Effector memory CD4-positive, alpha-beta T cell (primary cell): ENCODE measurements at regions not wholly inside any gene's neighbourhood (a gene's known extent, or its start where the extent isn't known, plus 50 kb on each side); places are given as distances from the start of the nearest gene placed in this dataset.
"Not testable (repeated sequence)": the region's sequence is repeated elsewhere in the genome, so short reads cannot be mapped to it uniquely, and the experiment has no call there.

Experiments
- DNase-seq, 3 donors: peaks; one replicate each; pipeline ENCODE4 v3.0.0-alpha.2; 2020
- H3K27ac ChIP-seq: 2 replicates; pipeline ENCODE4 v1.7.0; 2013; ENCODE audit warnings: mild to moderate bottlenecking, low read length, moderate library complexity; ENCODE audit not compliant: insufficient read depth, poor library complexity, severe bottlenecking
- H3K27me3 ChIP-seq: replicated peaks from 2 replicates; pipeline ENCODE4 v1.7.0; 2013; ENCODE audit warnings: mild to moderate bottlenecking, low read length; ENCODE audit not compliant: insufficient read depth, control insufficient read depth, poor library complexity, severe bottlenecking
- H3K36me3 ChIP-seq: 2 replicates; pipeline ENCODE4 v1.7.0; 2013; ENCODE audit warnings: mild to moderate bottlenecking, low read length, moderate library complexity; ENCODE audit not compliant: control insufficient read depth, insufficient read depth
- H3K4me1 ChIP-seq: 2 replicates; pipeline ENCODE4 v1.7.0; 2013; ENCODE audit warnings: low read length, mild to moderate bottlenecking; ENCODE audit not compliant: control insufficient read depth, insufficient read depth, poor library complexity, severe bottlenecking
- H3K4me3 ChIP-seq: 2 replicates; pipeline ENCODE4 v1.7.0; 2013; ENCODE audit warnings: low read length, low read depth, mild to moderate bottlenecking; ENCODE audit not compliant: insufficient read depth, poor library complexity, severe bottlenecking
- H3K9me3 ChIP-seq: 2 replicates; pipeline ENCODE4 v1.7.0; 2013; ENCODE audit warnings: mild to moderate bottlenecking, low read length, moderate library complexity; ENCODE audit not compliant: control insufficient read depth

DNA sequence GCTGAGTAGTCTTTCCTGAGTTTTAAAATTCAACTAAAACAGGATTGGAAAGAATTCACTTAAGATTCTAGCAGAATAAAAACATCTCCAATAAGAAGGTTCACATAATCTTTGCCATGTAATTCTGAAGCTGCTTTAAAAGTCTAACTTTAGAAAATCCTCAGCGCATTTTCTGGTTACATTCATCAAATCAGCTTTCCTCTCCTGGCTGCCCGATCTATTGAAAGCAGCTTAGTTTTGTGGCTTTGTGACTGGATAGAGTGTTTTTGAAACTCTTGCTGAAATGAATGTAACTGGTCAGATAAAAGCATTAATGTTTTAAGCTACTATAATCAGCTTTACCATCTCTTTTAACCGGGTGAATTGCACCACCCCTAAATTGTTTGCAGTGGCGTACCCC, 66.8 kb downstream of the DOP1B start:
- Histone ChIP-seq H3K36me3 (peaks cover 42% of the 10 kb centered on the region), H3K9me3 (no peaks in the 10 kb centered on the region), H3K4me3 (no peak overlapping the region), H3K27me3 (no peaks in the 10 kb centered on the region), H3K4me1 (no peaks in the 10 kb centered on the region), H3K27ac (no peak overlapping the region)
- no peak for DNase-seq

GRCh38 chr21:36229181-36229580, 72.6 kb downstream of the DOP1B start:
- DNase-seq = no peak
- Histone ChIP-seq H3K36me3 (peaks cover 27% of the 10 kb centered on the region), H3K4me1 (peaks cover 3% of the 10 kb centered on the region), H3K9me3 (no peaks in the 10 kb centered on the region), H3K27ac (no peak overlapping the region), H3K4me3 (no peak overlapping the region), H3K27me3 (no peaks in the 10 kb centered on the region)

GRCh38 chr21:36231444-36231843, 74.8 kb downstream of the DOP1B start:
- not testable (repeated sequence) for H3K9me3 ChIP-seq, H3K4me1 ChIP-seq, H3K4me3 ChIP-seq, DNase-seq, H3K27me3 ChIP-seq, H3K27ac ChIP-seq
- H3K36me3 ChIP-seq = peaks cover 18% of the 10 kb centered on the region

DNA sequence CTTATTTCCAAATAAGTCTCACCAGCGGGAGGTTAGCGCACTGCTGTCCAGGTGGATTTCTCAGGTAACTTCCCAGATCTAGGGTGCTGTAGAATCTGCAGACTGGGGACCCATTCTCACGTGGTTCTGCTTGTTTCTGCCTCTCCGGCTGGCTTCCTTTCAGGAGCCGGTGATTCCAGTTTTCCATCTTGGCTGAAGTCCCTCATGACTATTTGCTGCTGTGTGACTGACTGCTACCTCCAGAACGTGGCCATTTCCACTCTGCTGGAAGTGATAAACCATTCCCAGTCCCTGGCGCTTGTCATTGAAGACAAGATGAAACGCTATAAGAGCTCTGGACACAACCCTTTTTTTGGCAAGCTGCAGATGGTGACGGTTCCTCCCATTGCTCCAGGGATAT, 76.0 kb downstream of the DOP1B start:
- no peaks in the 10 kb centered on the region for H3K9me3 ChIP-seq
- no peak for DNase-seq
- H3K36me3 ChIP-seq = peaks cover 23% of the 10 kb centered on the region

DNA sequence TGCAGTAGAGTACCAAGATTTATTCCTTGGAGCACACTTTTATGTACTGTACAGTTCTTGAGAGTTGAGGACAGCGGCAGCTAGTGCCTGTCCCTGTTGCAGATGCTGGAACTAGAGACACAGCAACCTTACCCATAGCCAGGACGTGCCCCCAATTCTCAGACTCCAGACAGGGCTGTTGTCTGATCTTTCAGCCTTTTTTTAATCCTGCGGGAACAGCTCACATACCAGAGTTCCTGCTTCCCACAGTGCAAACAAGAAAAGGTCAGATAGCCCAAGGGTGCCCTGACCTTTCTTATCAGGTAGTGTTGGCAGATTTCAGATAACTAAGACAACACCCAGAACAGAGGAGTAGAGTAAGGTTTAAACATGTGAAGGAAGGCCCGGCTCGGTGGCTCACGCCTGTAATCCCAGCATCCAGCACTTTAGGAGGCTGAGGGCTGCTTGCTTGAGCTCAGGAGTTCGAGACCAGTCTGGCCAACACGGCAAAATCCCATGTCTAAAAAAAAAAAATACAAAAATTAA, 78.5 kb downstream of the DOP1B start:
- no peaks in the 10 kb centered on the region for H3K9me3 ChIP-seq

More for the DNA sequence above, 76.0 kb downstream of the DOP1B start:
- H3K4me3 ChIP-seq = no peak overlapping the region
- no peaks in the 10 kb centered on the region for H3K27me3 ChIP-seq
- H3K4me1 ChIP-seq = peaks cover 3% of the 10 kb centered on the region
- H3K27ac ChIP-seq = no peak overlapping the region

GRCh38 chr21:36236052-36236730, 79.6 kb downstream of the DOP1B start:
- Histone ChIP-seq H3K27me3 (no peaks in the 10 kb centered on the region), H3K4me3 (no peak overlapping the region), H3K4me1 (peaks cover 3% of the 10 kb centered on the region), H3K36me3 (peaks cover 24% of the 10 kb centered on the region), H3K9me3 (no peaks in the 10 kb centered on the region), H3K27ac (no peak overlapping the region)
- DNase-seq = no peak

More for the DNA sequence above, 78.5 kb downstream of the DOP1B start:
- Histone ChIP-seq H3K27ac (no peak overlapping the region), H3K4me1 (peaks cover 3% of the 10 kb centered on the region), H3K27me3 (no peaks in the 10 kb centered on the region), H3K36me3 (peaks cover 33% of the 10 kb centered on the region), H3K4me3 (no peak overlapping the region)
- no peak for DNase-seq

DNA sequence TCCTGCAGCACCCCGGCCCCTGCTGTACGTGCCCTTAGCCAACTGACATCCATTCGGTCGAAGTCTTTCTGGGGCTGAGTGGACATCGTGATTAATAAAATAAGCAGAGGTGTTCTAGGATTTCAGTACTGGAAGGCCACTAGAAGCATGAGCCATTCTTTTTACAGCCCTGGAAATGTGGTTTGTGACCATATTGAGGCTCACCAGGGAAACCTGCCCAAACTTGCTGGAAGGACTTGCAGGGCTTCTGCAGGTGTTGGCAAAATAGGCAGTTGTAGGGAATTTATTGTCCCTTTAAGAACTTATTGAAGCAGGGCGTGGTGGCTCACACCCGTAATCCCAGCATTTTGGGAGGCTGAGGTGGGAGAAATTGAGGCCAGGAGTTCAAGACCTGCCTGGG, 80.8 kb downstream of the DOP1B start:
- H3K27ac ChIP-seq = no peak overlapping the region
- no peaks in the 10 kb centered on the region for H3K9me3 ChIP-seq
- no peak overlapping the region for H3K4me3 ChIP-seq
- peaks cover 3% of the 10 kb centered on the region for H3K4me1 ChIP-seq
- H3K27me3 ChIP-seq = no peaks in the 10 kb centered on the region
- peaks cover 22% of the 10 kb centered on the region for H3K36me3 ChIP-seq
- DNase-seq = no peak

- Histone ChIP-seq H3K4me3 (no peak overlapping the region), H3K27me3 (no peaks in the 10 kb centered on the region), H3K36me3 (peaks cover 17% of the 10 kb centered on the region), H3K4me1 (no peaks in the 10 kb centered on the region), H3K27ac (no peak overlapping the region), H3K9me3 (no peaks in the 10 kb centered on the region)
- no peak for DNase-seq
Observed at GRCh38 chr21:36239585-36239984, 80.4 kb upstream of the MORC3 start.

- DNase-seq = no peak
- Histone ChIP-seq H3K36me3 (peaks cover 34% of the 10 kb centered on the region), H3K27me3 (no peaks in the 10 kb centered on the region), H3K4me3 (no peak overlapping the region), H3K27ac (no peak overlapping the region), H3K4me1 (no peaks in the 10 kb centered on the region), H3K9me3 (no peaks in the 10 kb centered on the region)
Observed at GRCh38 chr21:36241717-36242116, 78.3 kb upstream of the MORC3 start.

DNA sequence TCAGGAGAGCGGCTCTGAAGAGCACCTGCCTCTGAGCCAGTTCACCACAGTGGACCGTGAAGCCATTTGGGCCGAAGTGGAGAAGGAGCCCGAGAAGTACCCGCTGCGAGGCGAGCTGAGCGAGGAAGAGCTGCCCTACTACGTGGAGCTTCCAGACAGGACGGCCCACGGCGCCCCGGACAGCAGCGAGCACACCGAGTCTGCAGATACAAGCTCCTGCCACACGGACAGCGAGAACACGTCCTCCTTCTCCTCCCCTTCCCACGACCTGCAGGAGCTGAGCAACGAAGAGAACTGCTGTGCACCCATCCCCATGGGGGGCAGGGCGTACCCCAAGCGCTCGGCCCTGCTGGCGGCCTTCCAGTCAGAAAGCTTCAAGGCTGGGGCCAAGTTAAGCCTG, 74.9 kb upstream of the MORC3 start:
- Histone ChIP-seq H3K4me1 (no peaks in the 10 kb centered on the region), H3K9me3 (no peaks in the 10 kb centered on the region), H3K27me3 (no peaks in the 10 kb centered on the region), H3K36me3 (peaks cover 34% of the 10 kb centered on the region), H3K27ac (no peak overlapping the region), H3K4me3 (no peak overlapping the region)
- no peak for DNase-seq
